ENCODE measurements at regions not wholly inside any gene's neighbourhood (a gene's known extent, or its start where the extent isn't known, plus 50 kb on each side); places are given as distances from the start of the nearest gene placed in this dataset.
"Not testable (repeated sequence)": the region's sequence is repeated elsewhere in the genome, so short reads cannot be mapped to it uniquely, and the experiment has no call there.

GRCh38 chr14:77985211-77985615 lies 185.0 kb upstream of the NRXN3 start:
- ATAC-seq (replicated peaks) (no peak), DNase-seq (no peak)
- H3K4me1 Mint-ChIP-seq (ENCODE audit: low read depth in 2 of 2), result peaks cover 0 to 3% of the 10 kb centered on the region in 2 donors
- H3K4me3 Mint-ChIP-seq, result no peak overlapping the region
- H3K36me3 Mint-ChIP-seq (ENCODE audit: insufficient read depth), result no peaks in the 10 kb centered on the region
- H3K27me3 Mint-ChIP-seq, result peaks cover 15 to 32% of the 10 kb centered on the region in 2 donors
- H3K9me3 Mint-ChIP-seq, result no peaks in the 10 kb centered on the region
- no peak overlapping the region for H3K27ac Mint-ChIP-seq

GRCh38 chr14:77986773-77987172 lies 183.4 kb upstream of the NRXN3 start:
- H3K27me3 Mint-ChIP-seq, result peaks cover 14 to 17% of the 10 kb centered on the region in 2 donors
- no peaks in the 10 kb centered on the region for H3K36me3 Mint-ChIP-seq (ENCODE audit: insufficient read depth)

GRCh38 chr14:77988096-77988870 lies 181.9 kb upstream of the NRXN3 start:
- H3K4me1 Mint-ChIP-seq (ENCODE audit: low read depth in 2 of 2), result peaks cover 0 to 2% of the 10 kb centered on the region in 2 donors
- peaks cover 14 to 16% of the 10 kb centered on the region in 2 donors for H3K27me3 Mint-ChIP-seq
- ATAC-seq (replicated peaks), result no peak

More at GRCh38 chr14:77986773-77987172, 183.4 kb upstream of the NRXN3 start:
- no peak for DNase-seq
- no peak for ATAC-seq (replicated peaks)
- no peak overlapping the region for H3K27ac Mint-ChIP-seq
- H3K9me3 Mint-ChIP-seq, result no peaks in the 10 kb centered on the region
- no peak overlapping the region for H3K4me3 Mint-ChIP-seq
- peaks cover 0 to 2% of the 10 kb centered on the region in 2 donors for H3K4me1 Mint-ChIP-seq (ENCODE audit: low read depth in 2 of 2)

GRCh38 chr14:77988970-77989369 lies 181.2 kb upstream of the NRXN3 start:
- ATAC-seq (replicated peaks), result no peak
- H3K27ac Mint-ChIP-seq, result no peak overlapping the region

More at GRCh38 chr14:77988096-77988870, 181.9 kb upstream of the NRXN3 start:
- Mint-ChIP-seq H3K27ac (no peak overlapping the region), H3K9me3 (no peaks in the 10 kb centered on the region), H3K4me3 (no peak overlapping the region), H3K36me3 (ENCODE audit: insufficient read depth) (no peaks in the 10 kb centered on the region)
- DNase-seq, result no peak

GRCh38 chr14:77989441-77989991 lies 180.7 kb upstream of the NRXN3 start:
- ATAC-seq (replicated peaks) (no peak), DNase-seq (no peak)
- Mint-ChIP-seq H3K36me3 (ENCODE audit: insufficient read depth) (no peaks in the 10 kb centered on the region), H3K9me3 (no peaks in the 10 kb centered on the region), H3K27me3 (peaks cover 10 to 14% of the 10 kb centered on the region in 2 donors), H3K4me1 (ENCODE audit: low read depth in 2 of 2) (peaks cover 0 to under 1% of the 10 kb centered on the region in 2 donors), H3K27ac (no peak overlapping the region), H3K4me3 (no peak overlapping the region)

More at GRCh38 chr14:77988970-77989369, 181.2 kb upstream of the NRXN3 start:
- Mint-ChIP-seq H3K4me3 (no peak overlapping the region), H3K36me3 (ENCODE audit: insufficient read depth) (no peaks in the 10 kb centered on the region), H3K4me1 (ENCODE audit: low read depth in 2 of 2) (peaks cover 0 to 2% of the 10 kb centered on the region in 2 donors), H3K27me3 (peaks cover 14 to 16% of the 10 kb centered on the region in 2 donors), H3K9me3 (no peaks in the 10 kb centered on the region)
- DNase-seq, result no peak

- H3K4me1 Mint-ChIP-seq (ENCODE audit: low read depth in 2 of 2), result no peaks in the 10 kb centered on the region
- no peaks in the 10 kb centered on the region for H3K36me3 Mint-ChIP-seq (ENCODE audit: insufficient read depth)
- no peaks in the 10 kb centered on the region for H3K9me3 Mint-ChIP-seq
- ATAC-seq (replicated peaks), result no peak
- DNase-seq, result no peak
- H3K27me3 Mint-ChIP-seq, result peaks cover 2 to 7% of the 10 kb centered on the region in 2 donors
- H3K27ac Mint-ChIP-seq, result no peak overlapping the region
- H3K4me3 Mint-ChIP-seq, result no peak overlapping the region
Measured at GRCh38 chr14:77990337-77990736, 179.8 kb upstream of the NRXN3 start.

- H3K9me3 Mint-ChIP-seq, result no peaks in the 10 kb centered on the region
- DNase-seq (no peak), ATAC-seq (replicated peaks) (no peak)
- no peaks in the 10 kb centered on the region for H3K4me1 Mint-ChIP-seq (ENCODE audit: low read depth in 2 of 2)
- peaks cover 0 to 7% of the 10 kb centered on the region in 2 donors for H3K27me3 Mint-ChIP-seq
- no peak overlapping the region for H3K27ac Mint-ChIP-seq
- no peaks in the 10 kb centered on the region for H3K36me3 Mint-ChIP-seq (ENCODE audit: insufficient read depth)
- no peak overlapping the region for H3K4me3 Mint-ChIP-seq
Measured at GRCh38 chr14:77991128-77991772, 178.9 kb upstream of the NRXN3 start.

GRCh38 chr14:78005325-78005724 lies 164.8 kb upstream of the NRXN3 start:
- ATAC-seq (replicated peaks) (no peak), DNase-seq (no peak)
- Mint-ChIP-seq H3K4me3 (no peak overlapping the region), H3K4me1 (ENCODE audit: low read depth in 2 of 2) (no peaks in the 10 kb centered on the region), H3K36me3 (ENCODE audit: insufficient read depth) (no peaks in the 10 kb centered on the region), H3K27ac (no peak overlapping the region), H3K27me3 (peaks cover 0 to 23% of the 10 kb centered on the region in 2 donors), H3K9me3 (peaks cover 11 to 18% of the 10 kb centered on the region in 2 donors)

- Mint-ChIP-seq H3K27me3 (peaks cover 4 to 24% of the 10 kb centered on the region in 2 donors), H3K9me3 (peaks cover 4 to 6% of the 10 kb centered on the region in 2 donors), H3K27ac (no peak overlapping the region), H3K4me1 (ENCODE audit: low read depth in 2 of 2) (no peaks in the 10 kb centered on the region), H3K36me3 (ENCODE audit: insufficient read depth) (no peaks in the 10 kb centered on the region), H3K4me3 (no peak overlapping the region)
- DNase-seq (no peak), ATAC-seq (replicated peaks) (no peak)
Measured at GRCh38 chr14:78007160-78007559, 163.0 kb upstream of the NRXN3 start.

- Mint-ChIP-seq H3K27ac (no peak overlapping the region), H3K4me1 (ENCODE audit: low read depth in 2 of 2) (no peaks in the 10 kb centered on the region), H3K27me3 (peaks cover 9 to 36% of the 10 kb centered on the region in 2 donors), H3K4me3 (no peak overlapping the region), H3K9me3 (peaks cover 0 to 4% of the 10 kb centered on the region in 2 donors), H3K36me3 (ENCODE audit: insufficient read depth) (no peaks in the 10 kb centered on the region)
- ATAC-seq (replicated peaks), result no peak
- no peak for DNase-seq
Measured at GRCh38 chr14:78010688-78011087, 159.5 kb upstream of the NRXN3 start.

- DNase-seq; H3K4me1 Mint-ChIP-seq (ENCODE audit: low read depth in 2 of 2); H3K27ac Mint-ChIP-seq; H3K9me3 Mint-ChIP-seq; H3K36me3 Mint-ChIP-seq (ENCODE audit: insufficient read depth); H3K4me3 Mint-ChIP-seq; ATAC-seq (replicated peaks): not testable (repeated sequence)
- peaks cover 17 to 29% of the 10 kb centered on the region in 2 donors for H3K27me3 Mint-ChIP-seq
Measured at GRCh38 chr14:78013911-78014310, 156.3 kb upstream of the NRXN3 start.

GRCh38 chr14:78016532-78016931 lies 153.6 kb upstream of the NRXN3 start:
- peaks cover 25 to 31% of the 10 kb centered on the region in 2 donors for H3K27me3 Mint-ChIP-seq
- H3K27ac Mint-ChIP-seq, result no peak overlapping the region
- no peak for ATAC-seq (replicated peaks)
- H3K4me3 Mint-ChIP-seq, result no peak overlapping the region
- H3K4me1 Mint-ChIP-seq (ENCODE audit: low read depth in 2 of 2), result no peaks in the 10 kb centered on the region
- H3K36me3 Mint-ChIP-seq (ENCODE audit: insufficient read depth), result no peaks in the 10 kb centered on the region
- no peak for DNase-seq
- no peaks in the 10 kb centered on the region for H3K9me3 Mint-ChIP-seq

- no peak overlapping the region for H3K4me3 Mint-ChIP-seq
- no peak for ATAC-seq (replicated peaks)
- H3K4me1 Mint-ChIP-seq (ENCODE audit: low read depth in 2 of 2), result no peaks in the 10 kb centered on the region
Measured at GRCh38 chr14:78018283-78018682, 151.9 kb upstream of the NRXN3 start.

More at GRCh38 chr14:78018283-78018682, 151.9 kb upstream of the NRXN3 start:
- DNase-seq, result no peak
- Mint-ChIP-seq H3K36me3 (ENCODE audit: insufficient read depth) (no peaks in the 10 kb centered on the region), H3K27ac (no peak overlapping the region), H3K9me3 (no peaks in the 10 kb centered on the region), H3K27me3 (peaks cover 17 to 28% of the 10 kb centered on the region in 2 donors)

All from effector memory CD8-positive, alpha-beta T cell (primary cell).